ENCODE measurements at regions not wholly inside any gene's neighbourhood (a gene's known extent, or its start where the extent isn't known, plus 50 kb on each side); places are given as distances from the start of the nearest gene placed in this dataset.
"Not testable (repeated sequence)": the region's sequence is repeated elsewhere in the genome, so short reads cannot be mapped to it uniquely, and the experiment has no call there.

GRCh38 chr19:23597661-23598060 lies 89.4 kb downstream of the ZNF675 start:
- no peak for DNase-seq

GRCh38 chr19:23596872-23597271 lies 90.1 kb downstream of the ZNF675 start:
- no peak for DNase-seq

GRCh38 chr19:23594311-23594710 lies 92.7 kb downstream of the ZNF675 start:
- not testable (repeated sequence) for DNase-seq

- DNase-seq, result no peak
Observed at GRCh38 chr19:23587546-23587945, 99.5 kb downstream of the ZNF675 start.

GRCh38 chr19:23577501-23577900 lies 109.5 kb downstream of the ZNF675 start:
- DNase-seq, result no peak

GRCh38 chr19:23571175-23571574 lies 115.8 kb downstream of the ZNF675 start:
- DNase-seq, result no peak

GRCh38 chr19:23568116-23568515 lies 118.9 kb downstream of the ZNF675 start:
- not testable (repeated sequence) for DNase-seq

GRCh38 chr19:23565256-23565655 lies 121.8 kb downstream of the ZNF675 start:
- no peak for DNase-seq

- no peak for DNase-seq
Observed at GRCh38 chr19:23563326-23563725, 123.7 kb downstream of the ZNF675 start.

- no peak for DNase-seq
Observed at GRCh38 chr19:23561341-23561740, 125.7 kb downstream of the ZNF675 start.

- no peak for DNase-seq
Observed at GRCh38 chr19:23560051-23560450, 127.0 kb downstream of the ZNF675 start.

- DNase-seq, result no peak
Observed at GRCh38 chr19:23558541-23558940, 128.5 kb downstream of the ZNF675 start.

- DNase-seq, result no peak
Observed at GRCh38 chr19:23557381-23557780, 129.6 kb downstream of the ZNF675 start.

- no peak for DNase-seq
Observed at GRCh38 chr19:23554548-23554947, 132.5 kb downstream of the ZNF675 start.

- DNase-seq, result not testable (repeated sequence)
Observed at GRCh38 chr19:23550102-23550501, 136.9 kb downstream of the ZNF675 start.

GRCh38 chr19:23547816-23548430 lies 139.1 kb downstream of the ZNF675 start:
- no peak for DNase-seq

GRCh38 chr19:23547156-23547555 lies 139.9 kb downstream of the ZNF675 start:
- DNase-seq, result no peak

- DNase-seq, result no peak
Observed at GRCh38 chr19:23543351-23543750, 143.7 kb downstream of the ZNF675 start.

- no peak for DNase-seq
Observed at GRCh38 chr19:23542562-23542961, 144.4 kb downstream of the ZNF675 start.

- DNase-seq, result no peak
Observed at GRCh38 chr19:23541991-23542390, 145.0 kb downstream of the ZNF675 start.

GRCh38 chr19:23540180-23540579 lies 144.9 kb upstream of the ZNF91 start:
- not testable (repeated sequence) for DNase-seq

GRCh38 chr19:23539499-23539898 lies 144.2 kb upstream of the ZNF91 start:
- no peak for DNase-seq

GRCh38 chr19:23537136-23537535 lies 141.9 kb upstream of the ZNF91 start:
- not testable (repeated sequence) for DNase-seq

GRCh38 chr19:23536341-23536740 lies 141.1 kb upstream of the ZNF91 start:
- DNase-seq, result not testable (repeated sequence)

GRCh38 chr19:23535901-23536300 lies 140.6 kb upstream of the ZNF91 start:
- DNase-seq, result not testable (repeated sequence)

Measured in NCI-H82 (cell line).